DOHH2 (cell line): ENCODE measurements at regions not wholly inside any gene's neighbourhood (a gene's known extent, or its start where the extent isn't known, plus 50 kb on each side); places are given as distances from the start of the nearest gene placed in this dataset.

Experiments
- EZH2phosphoT487 ChIP-seq: fragments of 200-600 bp; sonication (generic); IDR thresholded peaks from 2 replicates; pipeline ENCODE4 v1.6.1; 2017; ENCODE audit warnings: borderline replicate concordance, mild to moderate bottlenecking, antibody characterized with exemption, low read length, moderate library complexity, mixed read lengths
- TF ChIP-seq, protein P1 (sequence below): fragments of 200-600 bp; sonication (generic); IDR thresholded peaks from one replicate; pipeline ENCODE4 v1.5.1; 2014; ENCODE audit warnings: antibody characterized with exemption, mild to moderate bottlenecking, low read depth, low read length; ENCODE audit not compliant: poor library complexity, severe bottlenecking

DNA sequence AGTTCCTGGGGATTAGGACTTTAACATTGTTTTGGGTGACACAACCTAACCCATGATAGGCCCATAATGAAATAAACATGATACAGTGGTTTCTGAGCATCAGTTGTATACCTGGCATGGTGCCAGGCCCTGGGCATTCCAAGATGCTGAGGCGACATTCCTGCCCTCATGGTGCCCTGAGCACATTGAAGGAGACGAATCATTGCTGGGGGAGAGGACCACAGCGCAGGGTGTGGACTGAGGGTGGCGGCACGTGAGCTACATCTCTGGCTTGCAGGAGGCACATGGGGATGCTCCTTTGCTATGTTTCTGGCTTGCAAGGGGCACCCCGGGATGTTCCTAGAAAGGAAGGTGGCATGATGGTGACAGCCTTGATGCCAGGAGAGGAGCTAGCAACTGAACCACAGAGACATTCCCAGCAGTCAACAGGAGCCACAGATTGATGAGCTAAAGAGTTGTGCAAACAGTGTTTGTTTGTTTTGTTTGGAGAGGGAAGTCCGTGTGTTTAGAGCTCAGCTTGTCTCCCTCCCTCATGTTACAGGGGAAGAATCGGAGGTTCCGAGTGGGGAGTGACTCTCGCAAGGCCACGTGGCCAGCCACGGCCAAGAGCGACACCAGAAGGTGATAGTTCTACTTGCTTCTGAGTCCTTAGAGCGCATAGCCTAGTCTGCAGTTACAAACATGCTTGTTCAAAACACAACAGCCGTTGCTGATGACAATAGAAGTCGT lies 106.4 kb downstream of the MIAT start:
- TF ChIP-seq, protein P1, sequence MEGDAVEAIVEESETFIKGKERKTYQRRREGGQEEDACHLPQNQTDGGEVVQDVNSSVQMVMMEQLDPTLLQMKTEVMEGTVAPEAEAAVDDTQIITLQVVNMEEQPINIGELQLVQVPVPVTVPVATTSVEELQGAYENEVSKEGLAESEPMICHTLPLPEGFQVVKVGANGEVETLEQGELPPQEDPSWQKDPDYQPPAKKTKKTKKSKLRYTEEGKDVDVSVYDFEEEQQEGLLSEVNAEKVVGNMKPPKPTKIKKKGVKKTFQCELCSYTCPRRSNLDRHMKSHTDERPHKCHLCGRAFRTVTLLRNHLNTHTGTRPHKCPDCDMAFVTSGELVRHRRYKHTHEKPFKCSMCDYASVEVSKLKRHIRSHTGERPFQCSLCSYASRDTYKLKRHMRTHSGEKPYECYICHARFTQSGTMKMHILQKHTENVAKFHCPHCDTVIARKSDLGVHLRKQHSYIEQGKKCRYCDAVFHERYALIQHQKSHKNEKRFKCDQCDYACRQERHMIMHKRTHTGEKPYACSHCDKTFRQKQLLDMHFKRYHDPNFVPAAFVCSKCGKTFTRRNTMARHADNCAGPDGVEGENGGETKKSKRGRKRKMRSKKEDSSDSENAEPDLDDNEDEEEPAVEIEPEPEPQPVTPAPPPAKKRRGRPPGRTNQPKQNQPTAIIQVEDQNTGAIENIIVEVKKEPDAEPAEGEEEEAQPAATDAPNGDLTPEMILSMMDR = no peak
- TF ChIP-seq EZH2phosphoT487 = no peak
